Erythroblast (primary cell): ENCODE measurements at regions not wholly inside any gene's neighbourhood (a gene's known extent, or its start where the extent isn't known, plus 50 kb on each side); places are given as distances from the start of the nearest gene placed in this dataset.

Experiments
- DNase-seq, 2 experiments: peaks; one replicate each; lab custom pipeline; 2025; lab: John Stamatoyannopoulos, UW
- GATA1 ChIP-seq: IDR thresholded peaks from 2 replicates; pipeline ENCODE4 v1.6.1; 2011; ENCODE audit warnings: low read depth, mild to moderate bottlenecking, control low read depth, low read length, moderate library complexity
- POLR2A ChIP-seq: IDR thresholded peaks from 2 replicates; pipeline ENCODE4 v1.6.1; 2011; ENCODE audit warnings: mild to moderate bottlenecking, low read length

DNA sequence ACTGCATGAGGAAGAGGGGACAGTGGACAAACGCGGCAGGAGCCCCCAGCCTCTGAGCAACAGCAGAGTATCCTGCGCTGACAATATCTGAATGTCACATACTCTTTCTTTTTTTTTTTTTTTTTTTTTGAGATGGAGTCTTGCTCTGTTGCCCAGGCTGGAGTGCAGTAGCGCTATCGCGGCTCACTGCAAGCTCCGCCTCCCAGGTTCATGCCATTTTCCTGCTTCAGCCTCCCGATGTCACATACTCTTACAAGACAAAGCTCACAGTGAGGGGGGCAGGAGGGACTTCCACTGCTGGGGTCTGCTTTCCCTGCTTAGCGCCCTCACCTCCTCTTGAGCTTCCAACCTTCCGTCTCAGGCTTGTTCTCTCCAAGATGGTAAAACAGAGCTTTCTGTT, 51.2 kb upstream of the TNS3 start:
- TF ChIP-seq POLR2A: no peak
- TF ChIP-seq GATA1: no peak
- DNase-seq: no peak
